Glutamatergic neuron (in vitro differentiated cells): ENCODE measurements at regions not wholly inside any gene's neighbourhood (a gene's known extent, or its start where the extent isn't known, plus 50 kb on each side); places are given as distances from the start of the nearest gene placed in this dataset.

Experiments used
- DNase-seq: peaks from one replicate; pipeline ENCODE4 v3.0.0; 2022
- H3K27ac Mint-ChIP-seq: one replicate; pipeline ENCODE4 v1.8.0; 2020; ENCODE audit warnings: mild to moderate bottlenecking, mixed read lengths, inconsistent platforms; ENCODE audit not compliant: unreplicated experiment
- H3K27me3 Mint-ChIP-seq: one replicate; pipeline ENCODE4 v1.8.0; 2020; ENCODE audit warnings: mild to moderate bottlenecking, moderate library complexity, mixed read lengths, inconsistent platforms; ENCODE audit not compliant: unreplicated experiment
- H3K36me3 Mint-ChIP-seq: one replicate; pipeline ENCODE4 v1.8.0; 2020; ENCODE audit warnings: mild to moderate bottlenecking, mixed read lengths, inconsistent platforms; ENCODE audit not compliant: unreplicated experiment
- H3K4me1 Mint-ChIP-seq: one replicate; pipeline ENCODE4 v1.8.0; 2020; ENCODE audit warnings: mild to moderate bottlenecking, low read depth, mixed read lengths, inconsistent platforms; ENCODE audit not compliant: unreplicated experiment
- H3K4me3 Mint-ChIP-seq: one replicate; pipeline ENCODE4 v1.8.0; 2020; ENCODE audit warnings: mild to moderate bottlenecking, mixed read lengths, inconsistent platforms; ENCODE audit not compliant: unreplicated experiment
- H3K9me3 Mint-ChIP-seq: one replicate; pipeline ENCODE4 v1.8.0; 2020; ENCODE audit warnings: mild to moderate bottlenecking, moderate library complexity, mixed read lengths, inconsistent platforms; ENCODE audit not compliant: unreplicated experiment
- TF ChIP-seq, protein P1 (sequence below): fragments of 200-600 bp; sonication (generic); IDR thresholded peaks from one replicate; pipeline ENCODE4 v1.5.0; 2021; ENCODE audit not compliant: partially characterized antibody, unreplicated experiment

GRCh38 chr3:117248153-117248552 is 538.6 kb downstream of the TUSC7 start:
- Mint-ChIP-seq H3K9me3 (peaks cover 2% of the 10 kb centered on the region), H3K4me3 (no peak overlapping the region), H3K27ac (peak overlapping the region; percentile 15), H3K27me3 (peaks cover 2% of the 10 kb centered on the region), H3K4me1 (peaks cover 14% of the 10 kb centered on the region), H3K36me3 (no peaks in the 10 kb centered on the region)
- TF ChIP-seq, protein P1, sequence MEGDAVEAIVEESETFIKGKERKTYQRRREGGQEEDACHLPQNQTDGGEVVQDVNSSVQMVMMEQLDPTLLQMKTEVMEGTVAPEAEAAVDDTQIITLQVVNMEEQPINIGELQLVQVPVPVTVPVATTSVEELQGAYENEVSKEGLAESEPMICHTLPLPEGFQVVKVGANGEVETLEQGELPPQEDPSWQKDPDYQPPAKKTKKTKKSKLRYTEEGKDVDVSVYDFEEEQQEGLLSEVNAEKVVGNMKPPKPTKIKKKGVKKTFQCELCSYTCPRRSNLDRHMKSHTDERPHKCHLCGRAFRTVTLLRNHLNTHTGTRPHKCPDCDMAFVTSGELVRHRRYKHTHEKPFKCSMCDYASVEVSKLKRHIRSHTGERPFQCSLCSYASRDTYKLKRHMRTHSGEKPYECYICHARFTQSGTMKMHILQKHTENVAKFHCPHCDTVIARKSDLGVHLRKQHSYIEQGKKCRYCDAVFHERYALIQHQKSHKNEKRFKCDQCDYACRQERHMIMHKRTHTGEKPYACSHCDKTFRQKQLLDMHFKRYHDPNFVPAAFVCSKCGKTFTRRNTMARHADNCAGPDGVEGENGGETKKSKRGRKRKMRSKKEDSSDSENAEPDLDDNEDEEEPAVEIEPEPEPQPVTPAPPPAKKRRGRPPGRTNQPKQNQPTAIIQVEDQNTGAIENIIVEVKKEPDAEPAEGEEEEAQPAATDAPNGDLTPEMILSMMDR: no peak
- no peak for DNase-seq

DNA sequence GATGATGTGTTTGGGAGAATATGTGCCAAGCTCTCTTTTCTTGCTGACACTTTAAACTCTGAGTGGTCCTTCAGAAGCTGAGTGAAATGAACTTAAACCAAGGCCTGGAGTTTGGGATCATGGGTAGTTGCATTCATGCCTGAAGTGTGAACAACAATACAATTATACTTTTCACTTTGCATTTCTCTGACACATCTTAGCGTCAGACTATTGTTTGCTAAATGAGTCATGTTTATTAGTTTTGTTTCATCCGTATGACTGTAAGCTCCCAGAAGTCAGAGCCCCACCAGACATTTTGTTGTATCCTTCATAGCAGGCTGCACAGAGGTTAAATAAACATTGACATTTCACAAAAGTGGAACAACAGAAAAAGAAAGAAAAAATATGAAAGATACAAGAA is 542.6 kb downstream of the TUSC7 start:
- H3K4me1 Mint-ChIP-seq: peaks cover 7% of the 10 kb centered on the region
- H3K27me3 Mint-ChIP-seq: no peaks in the 10 kb centered on the region
- no peak overlapping the region for H3K27ac Mint-ChIP-seq
- no peak overlapping the region for H3K4me3 Mint-ChIP-seq
- TF ChIP-seq, protein P1: no peak
- no peak for DNase-seq
- no peaks in the 10 kb centered on the region for H3K9me3 Mint-ChIP-seq
- no peaks in the 10 kb centered on the region for H3K36me3 Mint-ChIP-seq

GRCh38 chr3:117252651-117253050 is 543.1 kb downstream of the TUSC7 start:
- no peak overlapping the region for H3K4me3 Mint-ChIP-seq
- H3K36me3 Mint-ChIP-seq: no peaks in the 10 kb centered on the region
- DNase-seq: no peak
- TF ChIP-seq, protein P1: no peak
- peaks cover 4% of the 10 kb centered on the region for H3K4me1 Mint-ChIP-seq
- H3K27ac Mint-ChIP-seq: no peak overlapping the region
- H3K27me3 Mint-ChIP-seq: no peaks in the 10 kb centered on the region
- H3K9me3 Mint-ChIP-seq: peaks cover 2% of the 10 kb centered on the region

GRCh38 chr3:117253636-117254035 is 544.1 kb downstream of the TUSC7 start:
- peaks cover 2% of the 10 kb centered on the region for H3K9me3 Mint-ChIP-seq
- DNase-seq: peak; percentile 16
- no peak overlapping the region for H3K4me3 Mint-ChIP-seq
- H3K4me1 Mint-ChIP-seq: no peaks in the 10 kb centered on the region
- no peaks in the 10 kb centered on the region for H3K36me3 Mint-ChIP-seq
- H3K27me3 Mint-ChIP-seq: no peaks in the 10 kb centered on the region
- no peak overlapping the region for H3K27ac Mint-ChIP-seq
- TF ChIP-seq, protein P1: no peak

- no peak overlapping the region for H3K4me3 Mint-ChIP-seq
- H3K4me1 Mint-ChIP-seq: no peaks in the 10 kb centered on the region
- no peaks in the 10 kb centered on the region for H3K27me3 Mint-ChIP-seq
- TF ChIP-seq, protein P1: no peak
- H3K27ac Mint-ChIP-seq: no peak overlapping the region
- H3K36me3 Mint-ChIP-seq: no peaks in the 10 kb centered on the region
- H3K9me3 Mint-ChIP-seq: peaks cover 2% of the 10 kb centered on the region
- DNase-seq: no peak
Measured at GRCh38 chr3:117254985-117255384, 545.4 kb downstream of the TUSC7 start.
